GM23338 (cell line): ENCODE measurements at regions not wholly inside any gene's neighbourhood (a gene's known extent, or its start where the extent isn't known, plus 50 kb on each side); places are given as distances from the start of the nearest gene placed in this dataset.
A peak's percentile ranks its signal among the peaks of the same experiment; 100 is the strongest.

Source experiments
- ATAC-seq: fragments of 200-7000 bp; cut with Tn5 transposase; 3 replicates; pipeline ENCODE4 v1.9.1; 2020
- DNase-seq: peaks from one replicate; pipeline ENCODE4 v3.0.0-alpha.2; 2015; ENCODE audit warnings: low spot score
- H2AFZ ChIP-seq: fragments of 200-600 bp; sonication (generic); 2 replicates; pipeline ENCODE4 v1.8.0; 2016; ENCODE audit warnings: antibody characterized with exemption, mild to moderate bottlenecking, moderate library complexity
- H3F3A ChIP-seq: fragments of 200-600 bp; sonication (generic); replicated peaks from 2 replicates; pipeline ENCODE4 v1.8.0; 2017; ENCODE audit warnings: antibody characterized with exemption, mixed run types, low read depth
- H3K27ac ChIP-seq: fragments of 200-600 bp; sonication (generic); 2 replicates; pipeline ENCODE4 v1.6.1; 2016; ENCODE audit warnings: low read depth
- H3K27me3 ChIP-seq: fragments of 200-600 bp; sonication (generic); 2 replicates; pipeline ENCODE4 v1.8.0; 2016; ENCODE audit warnings: mild to moderate bottlenecking, mixed run types, moderate library complexity; ENCODE audit not compliant: insufficient read depth
- H3K36me3 ChIP-seq: fragments of 200-600 bp; sonication (generic); 2 replicates; pipeline ENCODE4 v1.8.0; 2016; ENCODE audit warnings: mild to moderate bottlenecking; ENCODE audit not compliant: insufficient read depth
- H3K4me1 ChIP-seq: fragments of 200-600 bp; sonication (generic); 2 replicates; pipeline ENCODE4 v1.8.0; 2016; ENCODE audit warnings: mild to moderate bottlenecking, moderate library complexity; ENCODE audit not compliant: insufficient read depth
- H3K4me2 ChIP-seq: fragments of 200-600 bp; sonication (generic); 2 replicates; pipeline ENCODE4 v1.7.1; 2017; ENCODE audit warnings: mixed run types
- H3K4me3 ChIP-seq: fragments of 200-600 bp; sonication (generic); 2 replicates; pipeline ENCODE4 v1.6.1; 2016; ENCODE audit warnings: mixed run types
- H3K79me2 ChIP-seq: fragments of 200-600 bp; sonication (generic); replicated peaks from 2 replicates; pipeline ENCODE4 v1.8.0; 2017; ENCODE audit warnings: mild to moderate bottlenecking; ENCODE audit not compliant: insufficient read depth
- H3K9me2 ChIP-seq: fragments of 200-600 bp; sonication (generic); 2 replicates; pipeline ENCODE4 v1.8.0; 2017; ENCODE audit not compliant: insufficient read depth
- H4K20me1 ChIP-seq: fragments of 200-600 bp; sonication (generic); replicated peaks from 2 replicates; pipeline ENCODE4 v1.8.0; 2017; ENCODE audit warnings: mild to moderate bottlenecking; ENCODE audit not compliant: insufficient read depth
- H3K27ac Mint-ChIP-seq: 2 replicates; pipeline ENCODE4 v1.8.0; 2020; ENCODE audit warnings: inconsistent platforms, mild to moderate bottlenecking, moderate library complexity, mixed read lengths
- H3K27me3 Mint-ChIP-seq: 3 replicates; pipeline ENCODE4 v1.8.0; 2022; ENCODE audit warnings: low read depth, mild to moderate bottlenecking, moderate library complexity, mixed read lengths, inconsistent platforms; ENCODE audit not compliant: insufficient read depth, poor library complexity
- H3K36me3 Mint-ChIP-seq: 3 replicates; pipeline ENCODE4 v1.8.0; 2021; ENCODE audit warnings: low read depth, mild to moderate bottlenecking, inconsistent platforms, moderate library complexity, mixed read lengths
- H3K4me1 Mint-ChIP-seq: 3 replicates; pipeline ENCODE4 v1.8.0; 2020; ENCODE audit warnings: mild to moderate bottlenecking, inconsistent platforms, mixed read lengths
- H3K4me3 Mint-ChIP-seq: 3 replicates; pipeline ENCODE4 v1.8.0; 2021; ENCODE audit warnings: moderate library complexity, mild to moderate bottlenecking, inconsistent platforms, mixed read lengths
- H3K9me3 Mint-ChIP-seq: 3 replicates; pipeline ENCODE4 v1.8.0; 2020; ENCODE audit warnings: moderate library complexity, mild to moderate bottlenecking, inconsistent platforms, mixed read lengths
- CREB1 ChIP-seq: fragments of 250-450 bp; sonication (Bioruptor Pico); IDR thresholded peaks from 2 replicates; pipeline ENCODE4 v1.5.0; 2020; ENCODE audit warnings: low read depth, mild to moderate bottlenecking, moderate library complexity
- ETS1 ChIP-seq: IDR thresholded peaks from 2 replicates; pipeline ENCODE4 v1.6.1; 2016; ENCODE audit warnings: antibody characterized with exemption
- EZH2 ChIP-seq: fragments of 200-600 bp; sonication (generic); IDR thresholded peaks from one replicate; pipeline ENCODE4 v1.8.0; 2017; ENCODE audit warnings: antibody characterized with exemption, mild to moderate bottlenecking, low read depth; ENCODE audit not compliant: unreplicated experiment
- EZH2phosphoT487 ChIP-seq: fragments of 200-600 bp; sonication (generic); IDR thresholded peaks from one replicate; pipeline ENCODE4 v1.8.1; 2018; ENCODE audit warnings: antibody characterized with exemption; ENCODE audit not compliant: unreplicated experiment
- JUNB ChIP-seq: IDR thresholded peaks from one replicate; pipeline ENCODE4 v1.6.1; 2016; ENCODE audit warnings: antibody characterized with exemption; ENCODE audit not compliant: unreplicated experiment
- NANOG ChIP-seq: IDR thresholded peaks from 2 replicates; pipeline ENCODE4 v1.6.1; 2016; ENCODE audit warnings: antibody characterized with exemption, borderline replicate concordance
- POLR2AphosphoS5 ChIP-seq: IDR thresholded peaks from 2 replicates; pipeline ENCODE4 v1.6.1; 2016; ENCODE audit warnings: antibody characterized with exemption, low read depth
- REST ChIP-seq: IDR thresholded peaks from one replicate; pipeline ENCODE4 v1.6.1; 2018; ENCODE audit warnings: antibody characterized with exemption; ENCODE audit not compliant: unreplicated experiment
- ZNF331 ChIP-seq: fragments of 250-450 bp; sonication (Bioruptor Pico); IDR thresholded peaks from 2 replicates; pipeline ENCODE4 v1.5.0; 2020; ENCODE audit warnings: low read depth, mild to moderate bottlenecking, moderate library complexity
- ZNF462 ChIP-seq: fragments of 250-450 bp; sonication (Bioruptor Pico); IDR thresholded peaks from 2 replicates; pipeline ENCODE4 v1.5.0; 2020; ENCODE audit warnings: mild to moderate bottlenecking, moderate library complexity

GRCh38 chr6:20034408-20034769, 177.9 kb downstream of the MBOAT1 start (continued):
- no peak for TF ChIP-seq ZNF462 (CRISPR knock-in tag)
- TF ChIP-seq EZH2phosphoT487 = no peak
- TF ChIP-seq ETS1 = no peak
- no peak for TF ChIP-seq EZH2
- TF ChIP-seq CREB1 (CRISPR knock-in tag) = no peak
- TF ChIP-seq POLR2AphosphoS5 = no peak
- TF ChIP-seq NANOG = no peak
- TF ChIP-seq ZNF331 (CRISPR knock-in tag) = no peak

GRCh38 chr6:20036141-20036677, 176.1 kb downstream of the MBOAT1 start:
- DNase-seq (no peak), ATAC-seq (no peak)
- Mint-ChIP-seq H3K36me3 (peaks cover 7% of the 10 kb centered on the region), H3K4me3 (no peak overlapping the region), H3K27ac (peak overlapping the region; percentile 19; the same call in 1 of the 2 replicates), H3K9me3 (peaks cover 6% of the 10 kb centered on the region), H3K27me3 (peaks cover 3% of the 10 kb centered on the region), H3K4me1 (peaks cover 27% of the 10 kb centered on the region)
- H3K36me3 ChIP-seq = no peaks in the 10 kb centered on the region
- H3K27ac ChIP-seq = no peak overlapping the region
- H3K9me2 ChIP-seq = no peaks in the 10 kb centered on the region; the same call in 1 of the 2 replicates
- no peak overlapping the region for H3K4me3 ChIP-seq
- H3K4me1 ChIP-seq = no peaks in the 10 kb centered on the region
- no peaks in the 10 kb centered on the region for H3K79me2 ChIP-seq
- H3F3A ChIP-seq = no peaks in the 10 kb centered on the region
- H2AFZ ChIP-seq = peak overlapping the region; percentile 86
- no peaks in the 10 kb centered on the region for H4K20me1 ChIP-seq
- H3K27me3 ChIP-seq = no peaks in the 10 kb centered on the region
- no peak overlapping the region for H3K4me2 ChIP-seq
- TF ChIP-seq EZH2 (no peak), REST (no peak), ETS1 (no peak), NANOG (no peak), CREB1 (CRISPR knock-in tag) (no peak), EZH2phosphoT487 (no peak), JUNB (no peak), ZNF331 (CRISPR knock-in tag) (no peak)
